ENCODE measurements at regions not wholly inside any gene's neighbourhood (a gene's known extent, or its start where the extent isn't known, plus 50 kb on each side); places are given as distances from the start of the nearest gene placed in this dataset.

- CTCF ChIA-PET: no interaction called here
- Mint-ChIP-seq H3K9me3 (no peaks in the 10 kb centered on the region), H3K4me3 (no peak overlapping the region), H3K27ac (no peak overlapping the region), H3K36me3 (no peaks in the 10 kb centered on the region), H3K27me3 (no peaks in the 10 kb centered on the region), H3K4me1 (no peaks in the 10 kb centered on the region)
- DNase-seq: no peak
Observed at GRCh38 chr1:78377356-78377928, 113.3 kb upstream of the PTGFR start.

DNA sequence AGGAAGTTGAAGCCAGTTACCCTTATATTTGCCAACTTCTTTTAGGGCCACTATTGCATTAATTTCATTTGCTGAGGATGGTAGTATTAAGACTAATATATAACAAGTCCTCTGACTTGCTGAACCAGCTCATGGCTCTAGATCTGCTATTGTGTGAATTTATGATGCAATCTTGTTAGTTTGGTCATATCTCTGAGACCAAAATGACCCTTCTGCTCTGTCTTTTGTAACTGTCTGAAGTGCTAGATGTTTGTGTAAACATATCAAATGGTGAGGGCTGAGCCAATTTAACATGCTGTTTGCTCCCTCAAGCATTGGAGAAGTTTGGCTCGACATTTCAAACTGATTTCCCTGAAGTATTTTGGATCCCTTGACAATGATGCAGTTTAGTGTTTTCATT, 106.9 kb upstream of the PTGFR start:
- H3K27me3 Mint-ChIP-seq: no peaks in the 10 kb centered on the region
- DNase-seq: no peak
- CTCF ChIA-PET: no interaction called here
- no peak overlapping the region for H3K4me3 Mint-ChIP-seq
- no peaks in the 10 kb centered on the region for H3K36me3 Mint-ChIP-seq
- no peak overlapping the region for H3K27ac Mint-ChIP-seq
- H3K9me3 Mint-ChIP-seq: no peaks in the 10 kb centered on the region
- no peaks in the 10 kb centered on the region for H3K4me1 Mint-ChIP-seq

DNA sequence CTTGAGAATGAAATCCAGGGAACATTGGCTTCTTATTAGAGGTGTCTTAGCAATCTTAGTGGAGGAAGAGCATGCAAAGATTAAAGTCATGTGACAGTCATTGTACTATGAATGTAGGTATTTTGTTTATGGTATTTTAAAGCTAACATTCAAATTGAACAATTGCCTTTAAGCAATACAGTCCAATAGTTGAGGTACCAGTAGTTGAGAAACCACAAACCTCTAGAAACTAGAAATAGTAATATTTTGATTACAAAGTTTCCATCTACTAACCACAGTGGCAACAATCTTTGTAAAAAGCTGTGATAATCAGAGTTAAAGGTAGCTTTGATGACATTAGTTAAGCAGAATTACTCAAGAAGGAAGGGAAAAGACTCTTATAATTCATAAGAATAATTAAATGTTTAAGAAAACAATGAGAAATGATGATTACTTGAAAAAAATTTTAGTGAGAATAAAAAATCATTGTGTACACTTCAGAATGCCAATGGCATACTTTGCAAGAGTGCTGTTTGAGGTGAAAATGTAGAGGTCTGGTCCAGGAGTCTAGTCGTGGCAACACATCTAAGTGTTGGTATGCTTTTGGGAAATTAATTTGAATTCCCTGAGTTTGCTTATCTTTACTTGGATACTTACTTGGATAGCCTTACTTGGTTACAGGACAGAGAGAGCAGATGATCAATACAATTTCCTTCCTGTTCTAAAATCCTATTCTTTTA, 104.9 kb upstream of the PTGFR start:
- H3K27ac Mint-ChIP-seq: no peak overlapping the region
- H3K36me3 Mint-ChIP-seq: no peaks in the 10 kb centered on the region
- CTCF ChIA-PET: interaction anchor here (0.5 kb wide), 1 partner anchor 221 kb away, joined by 3 read pairs; no protein-coding TSS in a partner anchor
- H3K4me3 Mint-ChIP-seq: no peak overlapping the region
- H3K9me3 Mint-ChIP-seq: no peaks in the 10 kb centered on the region
- H3K4me1 Mint-ChIP-seq: no peaks in the 10 kb centered on the region
- no peaks in the 10 kb centered on the region for H3K27me3 Mint-ChIP-seq
- DNase-seq: no peak

- CTCF ChIA-PET: no interaction called here
- Mint-ChIP-seq H3K4me1 (no peaks in the 10 kb centered on the region), H3K9me3 (no peaks in the 10 kb centered on the region), H3K4me3 (no peak overlapping the region), H3K27ac (no peak overlapping the region), H3K27me3 (no peaks in the 10 kb centered on the region), H3K36me3 (no peaks in the 10 kb centered on the region)
- no peak for DNase-seq
Observed at GRCh38 chr1:78387201-78387600, 103.6 kb upstream of the PTGFR start.

- Mint-ChIP-seq H3K4me3 (no peak overlapping the region), H3K27ac (no peak overlapping the region), H3K36me3 (no peaks in the 10 kb centered on the region), H3K4me1 (no peaks in the 10 kb centered on the region), H3K9me3 (no peaks in the 10 kb centered on the region), H3K27me3 (no peaks in the 10 kb centered on the region)
- CTCF ChIA-PET: no interaction called here
- no peak for DNase-seq
Observed at GRCh38 chr1:78387871-78388270, 102.9 kb upstream of the PTGFR start.

DNA sequence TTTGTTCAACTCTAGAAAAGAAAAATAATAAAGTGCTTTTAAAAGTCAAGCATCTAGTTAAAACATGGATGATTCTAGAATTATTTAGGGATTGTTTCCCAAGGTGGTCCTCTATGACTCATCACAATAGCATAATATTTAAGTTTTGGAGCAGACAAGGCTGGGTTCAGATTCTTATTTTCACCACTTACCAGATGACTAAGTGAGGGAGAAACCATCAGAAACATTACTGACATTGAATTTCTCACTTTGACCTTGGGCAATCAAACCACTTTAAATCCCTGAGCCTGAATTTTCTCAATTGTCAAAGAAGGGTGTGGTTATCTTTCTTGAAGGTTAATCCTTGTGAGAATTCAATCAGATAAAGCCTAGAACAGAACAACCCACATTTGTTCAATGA, 102.5 kb upstream of the PTGFR start:
- H3K9me3 Mint-ChIP-seq: no peaks in the 10 kb centered on the region
- H3K27me3 Mint-ChIP-seq: no peaks in the 10 kb centered on the region
- H3K36me3 Mint-ChIP-seq: no peaks in the 10 kb centered on the region
- CTCF ChIA-PET: no interaction called here
- no peak overlapping the region for H3K27ac Mint-ChIP-seq
- DNase-seq: no peak
- H3K4me3 Mint-ChIP-seq: no peak overlapping the region
- H3K4me1 Mint-ChIP-seq: no peaks in the 10 kb centered on the region

DNA sequence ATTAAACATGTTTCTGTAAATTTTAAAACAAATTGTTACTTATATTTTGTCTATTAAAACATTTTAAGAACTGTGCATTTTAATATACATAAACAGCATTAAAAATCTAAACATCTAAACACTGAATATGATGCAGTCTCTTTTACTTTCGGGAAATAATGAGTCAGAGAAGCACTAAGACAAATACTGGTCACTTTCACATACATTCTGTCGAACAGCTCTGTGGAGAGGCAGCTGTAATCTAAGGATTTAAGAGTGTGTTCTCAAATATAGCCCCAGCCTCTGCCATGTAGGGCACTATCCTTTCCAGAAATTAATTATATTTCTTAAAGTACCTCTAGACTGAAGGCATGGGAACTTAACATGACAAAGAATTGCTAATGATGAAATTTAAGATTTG, 89.6 kb upstream of the PTGFR start:
- Mint-ChIP-seq H3K27ac (no peak overlapping the region), H3K27me3 (no peaks in the 10 kb centered on the region), H3K36me3 (no peaks in the 10 kb centered on the region), H3K9me3 (no peaks in the 10 kb centered on the region), H3K4me1 (no peaks in the 10 kb centered on the region), H3K4me3 (no peak overlapping the region)
- CTCF ChIA-PET: no interaction called here
- DNase-seq: no peak

DNA sequence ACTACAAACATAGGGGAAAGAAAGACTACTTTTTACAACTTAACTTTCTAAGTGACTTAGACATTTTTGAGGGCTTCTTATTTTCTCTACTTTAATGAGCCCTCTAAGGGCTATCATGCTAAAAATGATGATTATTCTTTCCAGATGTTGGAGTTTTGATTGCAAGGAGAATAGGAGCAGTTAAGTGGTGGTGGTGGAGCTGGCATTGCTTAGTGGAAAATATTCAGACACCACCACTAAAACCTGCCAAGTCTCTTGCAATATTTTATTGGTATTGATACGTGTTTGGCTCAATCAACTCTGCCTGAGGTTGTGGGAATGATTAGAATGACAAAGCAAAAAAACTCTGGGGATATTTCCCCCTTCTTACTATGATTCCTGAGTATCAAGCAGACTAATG, 82.6 kb upstream of the PTGFR start:
- no peaks in the 10 kb centered on the region for H3K4me1 Mint-ChIP-seq
- no peaks in the 10 kb centered on the region for H3K9me3 Mint-ChIP-seq
- H3K4me3 Mint-ChIP-seq: no peak overlapping the region
- DNase-seq: no peak
- no peaks in the 10 kb centered on the region for H3K36me3 Mint-ChIP-seq
- no peaks in the 10 kb centered on the region for H3K27me3 Mint-ChIP-seq
- no peak overlapping the region for H3K27ac Mint-ChIP-seq
- CTCF ChIA-PET: no interaction called here

GRCh38 chr1:78408810-78409209, 82.0 kb upstream of the PTGFR start:
- CTCF ChIA-PET: no interaction called here
- Mint-ChIP-seq H3K4me1 (no peaks in the 10 kb centered on the region), H3K9me3 (no peaks in the 10 kb centered on the region), H3K27ac (no peak overlapping the region), H3K36me3 (no peaks in the 10 kb centered on the region), H3K4me3 (no peak overlapping the region), H3K27me3 (no peaks in the 10 kb centered on the region)
- DNase-seq: no peak

- no peaks in the 10 kb centered on the region for H3K9me3 Mint-ChIP-seq
- no peaks in the 10 kb centered on the region for H3K27me3 Mint-ChIP-seq
- no peak for DNase-seq
- CTCF ChIA-PET: no interaction called here
- no peak overlapping the region for H3K27ac Mint-ChIP-seq
- no peaks in the 10 kb centered on the region for H3K36me3 Mint-ChIP-seq
- H3K4me1 Mint-ChIP-seq: no peaks in the 10 kb centered on the region
- no peak overlapping the region for H3K4me3 Mint-ChIP-seq
Observed at GRCh38 chr1:78410643-78411042, 80.1 kb upstream of the PTGFR start.

GRCh38 chr1:78411707-78412106, 79.1 kb upstream of the PTGFR start:
- H3K36me3 Mint-ChIP-seq: no peaks in the 10 kb centered on the region

DNA sequence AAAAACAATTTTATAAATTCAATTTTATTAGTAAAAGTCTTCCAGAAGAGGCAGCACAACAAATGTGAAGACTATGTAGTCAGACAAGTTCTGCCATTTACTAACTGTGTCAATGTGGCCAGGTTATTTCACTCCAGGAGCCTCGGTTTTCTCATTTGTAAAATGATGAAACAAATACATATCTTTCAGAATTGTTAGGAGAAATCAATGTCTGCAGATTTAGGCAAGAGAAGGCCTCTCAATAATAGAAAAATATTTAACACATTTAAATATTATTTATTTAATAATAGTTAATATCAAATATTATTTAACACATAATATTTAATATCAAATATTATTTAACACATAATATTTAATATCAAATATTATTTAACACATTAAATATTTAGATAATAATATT, 75.6 kb upstream of the PTGFR start:
- Mint-ChIP-seq H3K4me1 (no peaks in the 10 kb centered on the region), H3K36me3 (no peaks in the 10 kb centered on the region), H3K27ac (no peak overlapping the region), H3K4me3 (no peak overlapping the region), H3K9me3 (no peaks in the 10 kb centered on the region), H3K27me3 (no peaks in the 10 kb centered on the region)
- no peak for DNase-seq
- CTCF ChIA-PET: no interaction called here

More at GRCh38 chr1:78411707-78412106, 79.1 kb upstream of the PTGFR start:
- no peak overlapping the region for H3K4me3 Mint-ChIP-seq
- CTCF ChIA-PET: no interaction called here
- H3K4me1 Mint-ChIP-seq: no peaks in the 10 kb centered on the region
- no peaks in the 10 kb centered on the region for H3K27me3 Mint-ChIP-seq
- H3K27ac Mint-ChIP-seq: no peak overlapping the region
- DNase-seq: no peak
- H3K9me3 Mint-ChIP-seq: no peaks in the 10 kb centered on the region

- CTCF ChIA-PET: no interaction called here
- no peak overlapping the region for H3K27ac Mint-ChIP-seq
- no peaks in the 10 kb centered on the region for H3K36me3 Mint-ChIP-seq
- peaks cover 3% of the 10 kb centered on the region for H3K27me3 Mint-ChIP-seq
- H3K4me1 Mint-ChIP-seq: no peaks in the 10 kb centered on the region
- H3K4me3 Mint-ChIP-seq: no peak overlapping the region
- DNase-seq: no peak
- no peaks in the 10 kb centered on the region for H3K9me3 Mint-ChIP-seq
Observed at GRCh38 chr1:78419309-78419708, 71.5 kb upstream of the PTGFR start.

- no peak overlapping the region for H3K27ac Mint-ChIP-seq
- no peak for DNase-seq
- H3K4me1 Mint-ChIP-seq: no peaks in the 10 kb centered on the region
- H3K36me3 Mint-ChIP-seq: no peaks in the 10 kb centered on the region
- CTCF ChIA-PET: no interaction called here
- no peaks in the 10 kb centered on the region for H3K9me3 Mint-ChIP-seq
- peaks cover 3% of the 10 kb centered on the region for H3K27me3 Mint-ChIP-seq
- H3K4me3 Mint-ChIP-seq: no peak overlapping the region
Observed at GRCh38 chr1:78420181-78420580, 70.6 kb upstream of the PTGFR start.

DNA sequence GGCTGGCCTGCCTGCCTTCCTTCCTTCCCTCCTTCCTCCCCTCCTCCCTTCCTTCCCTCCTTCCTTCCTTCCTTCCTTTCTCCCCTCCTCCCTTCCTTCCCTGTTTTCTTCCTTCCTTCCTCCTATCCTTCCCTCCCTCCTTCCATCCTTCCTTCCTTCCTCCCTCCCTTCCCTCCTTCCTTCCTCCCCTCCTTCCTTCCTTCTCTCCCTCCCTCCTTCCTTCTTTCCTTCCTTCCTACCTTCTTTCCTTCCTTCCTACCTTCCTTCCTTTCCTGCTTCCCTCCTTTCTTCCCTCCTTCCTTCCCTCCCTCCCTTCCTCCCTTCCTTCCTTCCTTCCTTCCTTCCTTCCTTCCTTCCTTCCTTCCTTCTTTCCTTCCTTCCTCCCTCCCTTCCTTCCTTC, 70.1 kb upstream of the PTGFR start:
- CTCF ChIA-PET: no interaction called here
- peaks cover 3% of the 10 kb centered on the region for H3K27me3 Mint-ChIP-seq
- no peak for DNase-seq
- no peak overlapping the region for H3K27ac Mint-ChIP-seq
- H3K4me3 Mint-ChIP-seq: no peak overlapping the region
- H3K9me3 Mint-ChIP-seq: no peaks in the 10 kb centered on the region
- H3K36me3 Mint-ChIP-seq: no peaks in the 10 kb centered on the region
- no peaks in the 10 kb centered on the region for H3K4me1 Mint-ChIP-seq

- Mint-ChIP-seq H3K27me3 (peaks cover 3% of the 10 kb centered on the region), H3K27ac (no peak overlapping the region), H3K4me1 (no peaks in the 10 kb centered on the region), H3K36me3 (no peaks in the 10 kb centered on the region), H3K9me3 (no peaks in the 10 kb centered on the region), H3K4me3 (no peak overlapping the region)
- no peak for DNase-seq
- CTCF ChIA-PET: no interaction called here
Observed at GRCh38 chr1:78424720-78425119, 66.1 kb upstream of the PTGFR start.

Data from activated naive CD4-positive, alpha-beta T cell treated with anti-CD3 and anti-CD28 coated beads, Interleukin-2, amount 10 ng/mL, durations not matched to agents 7 days and 5 days (primary cell).